ENCODE measurements at regions not wholly inside any gene's neighbourhood (a gene's known extent, or its start where the extent isn't known, plus 50 kb on each side); places are given as distances from the start of the nearest gene placed in this dataset.

DNA sequence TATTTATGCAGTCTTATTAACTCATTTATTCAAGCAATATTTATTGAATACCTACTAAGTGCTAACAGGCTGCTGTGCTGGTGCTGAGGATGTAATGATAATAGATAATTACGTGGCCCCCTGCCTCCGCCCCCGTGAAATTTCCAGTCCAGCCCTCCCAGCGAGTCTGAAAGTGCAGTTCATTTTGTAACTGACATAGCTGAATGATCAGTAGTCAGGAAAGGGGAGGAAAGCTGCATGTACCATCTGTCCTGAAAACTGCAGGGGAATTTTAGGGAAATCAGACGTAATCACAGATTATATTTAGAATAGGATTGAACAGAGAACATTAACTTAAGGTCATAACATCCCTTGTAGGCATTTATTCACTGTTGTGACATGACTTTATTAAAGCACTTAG is 736.8 kb downstream of the MCTP2 start:
- DNase-seq (ENCODE audit: low read depth in 1 of 2, low spot score in 2 of 2) (no peak), FAIRE-seq (no peak)
- POLR2A ChIA-PET (ENCODE audit: partially characterized antibody), result no interaction called here
- no peaks in the 10 kb centered on the region for H3K27me3 ChIP-seq (replicated peaks in 1 of 4; ENCODE audit: control insufficient read depth in 3 of 4, extremely low read depth in 1 of 4, insufficient read depth in 3 of 4, low read length in 3 of 4)
- H3K79me2 ChIP-seq (ENCODE audit: control insufficient read depth in 1 of 2, insufficient read depth in 2 of 2, low read length in 2 of 2), result no peaks in the 10 kb centered on the region
- H4K20me1 ChIP-seq (replicated peaks in 1 of 2; ENCODE audit: control insufficient read depth in 1 of 2, insufficient read depth in 2 of 2, low read length in 2 of 2), result no peaks in the 10 kb centered on the region
- no peak overlapping the region for H4K8ac ChIP-seq (ENCODE audit: extremely low read depth, insufficient read depth, low read length)
- H4K5ac ChIP-seq (ENCODE audit: insufficient read length, low read depth, low read length), result no peak overlapping the region
- H3K36me3 ChIP-seq (ENCODE audit: control insufficient read depth in 2 of 4, insufficient read depth in 4 of 4, low read length in 3 of 4), result no peaks in the 10 kb centered on the region
- H3K79me1 ChIP-seq (ENCODE audit: low read depth, low read length), result no peaks in the 10 kb centered on the region
- no peak overlapping the region for H2AFZ ChIP-seq (ENCODE audit: low read length)
- H3K56ac ChIP-seq (replicated peaks; ENCODE audit: insufficient read length, low read depth, low read length), result no peak overlapping the region
- H3K4ac ChIP-seq (replicated peaks; ENCODE audit: insufficient read length, low read depth, low read length), result no peak overlapping the region
- H2AK5ac ChIP-seq (ENCODE audit: low read depth, low read length), result no peak overlapping the region
- H2BK120ac ChIP-seq (replicated peaks; ENCODE audit: low read depth, low read length), result no peak overlapping the region
- TF ChIP-seq SIRT6 (IDR thresholded peaks at IDR 0.05; ENCODE audit: low read length) (no peak), JUND (IDR thresholded peaks at IDR 0.05; ENCODE audit: low read length) (no peak), BRCA1 (IDR thresholded peaks at IDR 0.05; ENCODE audit: low read depth, low read length) (no peak), EGR1 (IDR thresholded peaks at IDR 0.05; ENCODE audit: borderline replicate concordance, low read depth, low read length) (no peak), CBX8 (IDR thresholded peaks at IDR 0.05; ENCODE audit: borderline replicate concordance, low read depth, low read length) (no peak), TBP (IDR thresholded peaks at IDR 0.05; ENCODE audit: low read depth, low read length) (no peak)
- CTCF ChIA-PET (ENCODE audit: partially characterized antibody), result no interaction called here
- no peak overlapping the region for H3K14ac ChIP-seq (ENCODE audit: insufficient read length)
- 84% methylated on average over 5 of the region's 5 CpGs; no CpG with 5 or more reads in 1 of the 2 experiments for WGBS, 2 experiments (ENCODE audit: extremely low coverage in 1 of 2, insufficient coverage in 1 of 2, insufficient read length in 1 of 2, insufficient replicate concordance in 2 of 2, low coverage in 1 of 2, low lambda C conversion rate in 2 of 2, missing lambda C conversion rate in 1 of 2)
- no peaks in the 10 kb centered on the region for H3K4me1 ChIP-seq (replicated peaks in 1 of 4; ENCODE audit: control insufficient read depth in 3 of 4, insufficient read depth in 4 of 4, low read length in 3 of 4)
- no peak overlapping the region for H2BK15ac ChIP-seq (ENCODE audit: low read length)
- H3K9me3 ChIP-seq (ENCODE audit: insufficient read depth in 2 of 2, low read depth in 1 of 2, low read length in 1 of 2), result no peaks in the 10 kb centered on the region
- no peak overlapping the region for H2BK20ac ChIP-seq (ENCODE audit: low read length)
- H3K23ac ChIP-seq (ENCODE audit: insufficient read length), result no peak overlapping the region
- no peak overlapping the region for H4K91ac ChIP-seq (replicated peaks; ENCODE audit: insufficient read length, low read length)
- H3K23me2 ChIP-seq (ENCODE audit: low read depth, low read length), result no peaks in the 10 kb centered on the region
- no peak overlapping the region for H2BK5ac ChIP-seq (ENCODE audit: low read depth, low read length)
- H3K27ac ChIP-seq (ENCODE audit: low read depth, low read length), result no peak overlapping the region
- H3K18ac ChIP-seq (ENCODE audit: extremely low read depth, low read length), result no peak overlapping the region
- H2BK12ac ChIP-seq (ENCODE audit: low read depth, low read length), result no peak overlapping the region
- H3K9ac ChIP-seq (replicated peaks in 1 of 4; ENCODE audit: extremely low read depth in 1 of 4, low read depth in 3 of 4, low read length in 3 of 4), result no peak overlapping the region
- no peak overlapping the region for H3K4me2 ChIP-seq (ENCODE audit: insufficient read depth in 1 of 2, low read depth in 2 of 2, low read length in 2 of 2)
- H3K4me3 ChIP-seq (ENCODE audit: extremely low read depth in 1 of 4, insufficient read depth in 2 of 4, low read depth in 3 of 4, low read length in 4 of 4), result no peak overlapping the region

All from H1 (cell line).